ENCODE measurements at regions not wholly inside any gene's neighbourhood (a gene's known extent, or its start where the extent isn't known, plus 50 kb on each side); places are given as distances from the start of the nearest gene placed in this dataset.

DNA sequence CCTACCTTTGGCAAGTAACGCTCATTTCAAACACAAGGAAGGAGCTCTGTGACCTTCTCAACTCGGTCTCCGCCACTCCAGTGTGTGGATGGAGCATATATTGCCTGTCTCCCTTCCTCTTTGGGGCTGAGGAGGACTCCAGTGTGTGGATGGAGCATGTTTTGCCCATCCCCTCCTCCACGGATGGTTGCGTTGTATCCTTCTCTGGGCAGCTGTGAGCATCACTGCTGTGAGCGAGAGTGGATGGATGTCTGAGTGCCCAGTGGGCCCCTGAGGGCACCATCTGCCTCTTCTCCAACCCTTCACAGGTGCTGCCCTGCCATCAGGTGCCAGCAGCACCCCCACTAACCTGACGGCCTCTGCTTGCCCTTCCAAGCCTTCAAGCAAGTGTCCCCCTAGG is 186.2 kb downstream of the TEX29 start:
- TF ChIP-seq, protein P1, sequence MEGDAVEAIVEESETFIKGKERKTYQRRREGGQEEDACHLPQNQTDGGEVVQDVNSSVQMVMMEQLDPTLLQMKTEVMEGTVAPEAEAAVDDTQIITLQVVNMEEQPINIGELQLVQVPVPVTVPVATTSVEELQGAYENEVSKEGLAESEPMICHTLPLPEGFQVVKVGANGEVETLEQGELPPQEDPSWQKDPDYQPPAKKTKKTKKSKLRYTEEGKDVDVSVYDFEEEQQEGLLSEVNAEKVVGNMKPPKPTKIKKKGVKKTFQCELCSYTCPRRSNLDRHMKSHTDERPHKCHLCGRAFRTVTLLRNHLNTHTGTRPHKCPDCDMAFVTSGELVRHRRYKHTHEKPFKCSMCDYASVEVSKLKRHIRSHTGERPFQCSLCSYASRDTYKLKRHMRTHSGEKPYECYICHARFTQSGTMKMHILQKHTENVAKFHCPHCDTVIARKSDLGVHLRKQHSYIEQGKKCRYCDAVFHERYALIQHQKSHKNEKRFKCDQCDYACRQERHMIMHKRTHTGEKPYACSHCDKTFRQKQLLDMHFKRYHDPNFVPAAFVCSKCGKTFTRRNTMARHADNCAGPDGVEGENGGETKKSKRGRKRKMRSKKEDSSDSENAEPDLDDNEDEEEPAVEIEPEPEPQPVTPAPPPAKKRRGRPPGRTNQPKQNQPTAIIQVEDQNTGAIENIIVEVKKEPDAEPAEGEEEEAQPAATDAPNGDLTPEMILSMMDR (IDR thresholded peaks at IDR 0.05 in 8 of 11, conservative IDR thresholded peaks at IDR 0.05 in 3 of 11): no peak
- TF ChIP-seq POLR2A (IDR thresholded peaks at IDR 0.05): no peak
- no peak for TF ChIP-seq POLR2AphosphoS5 (IDR thresholded peaks at IDR 0.05)

Data from spleen (tissue), 7 donors.